Embryonic facial prominence (tissue), 1 donor: ENCODE measurements at regions not wholly inside any gene's neighbourhood (a gene's known extent, or its start where the extent isn't known, plus 50 kb on each side); places are given as distances from the start of the nearest gene placed in this dataset.
A peak's percentile ranks its signal among the peaks of the same experiment; 100 is the strongest.
"Not testable (repeated sequence)": the region's sequence is repeated elsewhere in the genome, so short reads cannot be mapped to it uniquely, and the experiment has no call there.

ENCODE experiments used
- DNase-seq: peaks from one replicate; pipeline ENCODE4 v3.0.0-alpha.2; 2016; ENCODE audit errors: extremely low spot score

DNA sequence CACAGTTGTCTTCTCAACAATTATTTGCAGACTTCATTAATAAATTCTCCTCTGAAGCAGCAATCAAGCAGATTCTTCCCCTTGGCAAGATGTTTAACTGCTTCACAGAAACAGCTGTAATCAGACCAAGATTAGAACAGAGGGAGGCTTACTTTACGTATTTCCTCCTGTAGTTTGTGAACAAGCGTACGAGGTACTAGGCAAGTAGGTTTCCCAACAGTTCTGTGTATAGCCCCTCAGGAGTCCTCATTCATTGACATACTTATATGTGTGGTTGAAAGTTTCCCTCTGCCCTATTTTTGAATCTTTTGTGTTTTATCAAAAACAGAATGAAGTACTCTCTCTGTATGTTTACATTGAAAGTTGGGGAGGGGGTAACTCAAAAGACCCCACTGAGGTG lies 128.0 kb downstream of the SPATA31D1 start:
- DNase-seq: no peak

DNA sequence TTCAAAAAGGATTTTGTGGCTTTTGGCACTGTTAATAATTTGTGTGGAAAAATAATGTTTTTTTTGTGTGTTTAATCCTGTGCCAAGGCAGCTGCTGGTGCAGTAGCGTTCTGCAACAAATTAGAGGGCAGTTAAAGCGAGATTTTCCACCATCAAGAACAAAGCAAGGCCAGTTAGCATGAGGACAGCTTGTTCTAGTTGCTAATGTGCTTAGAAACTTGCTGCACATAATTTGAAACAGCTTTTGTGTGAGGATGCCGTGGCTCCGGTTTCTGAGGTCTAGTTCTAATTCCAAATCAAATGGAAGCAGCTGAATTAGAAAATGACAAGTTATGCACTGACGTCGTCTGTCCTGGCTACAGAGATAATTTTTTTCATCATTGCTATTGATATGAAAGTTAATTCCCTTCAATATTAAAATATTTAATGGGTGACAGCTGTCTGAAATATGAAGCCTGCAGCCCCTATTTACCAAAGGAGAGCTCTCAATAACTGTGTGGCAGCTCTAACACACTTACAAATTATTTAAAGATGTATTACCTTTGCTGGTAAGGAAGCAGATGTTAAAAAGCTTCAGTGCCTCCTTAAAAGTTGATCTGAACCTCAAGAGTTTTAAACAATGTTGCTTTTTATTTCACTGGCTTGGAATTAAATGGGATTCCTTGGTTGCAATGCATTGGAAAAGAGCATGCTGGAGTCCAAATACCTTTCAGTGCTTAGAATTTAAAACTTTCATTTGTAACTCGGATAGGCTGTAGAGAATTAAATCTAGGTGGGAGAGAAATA lies 128.6 kb downstream of the SPATA31D1 start:
- DNase-seq: peak; percentile 89

DNA sequence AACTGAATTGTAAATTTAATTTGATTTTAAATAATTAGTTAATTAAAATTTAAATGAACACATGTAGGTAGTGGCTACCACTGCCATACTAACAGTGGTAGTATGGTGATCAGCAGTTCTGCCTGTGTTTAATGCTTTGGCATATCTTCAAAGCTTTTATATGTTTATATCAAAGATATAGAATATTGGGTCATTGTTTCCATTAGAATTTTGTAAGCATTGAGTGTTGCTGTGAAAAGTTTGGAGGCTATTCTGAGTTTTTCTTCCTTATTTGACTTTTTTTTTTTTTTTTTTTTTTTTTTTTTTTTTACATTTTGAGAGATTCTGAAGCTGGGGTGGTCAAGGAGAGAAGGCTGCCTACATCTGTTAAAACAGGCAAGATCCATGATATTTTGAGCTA lies 134.2 kb downstream of the SPATA31D1 start:
- DNase-seq: no peak

DNA sequence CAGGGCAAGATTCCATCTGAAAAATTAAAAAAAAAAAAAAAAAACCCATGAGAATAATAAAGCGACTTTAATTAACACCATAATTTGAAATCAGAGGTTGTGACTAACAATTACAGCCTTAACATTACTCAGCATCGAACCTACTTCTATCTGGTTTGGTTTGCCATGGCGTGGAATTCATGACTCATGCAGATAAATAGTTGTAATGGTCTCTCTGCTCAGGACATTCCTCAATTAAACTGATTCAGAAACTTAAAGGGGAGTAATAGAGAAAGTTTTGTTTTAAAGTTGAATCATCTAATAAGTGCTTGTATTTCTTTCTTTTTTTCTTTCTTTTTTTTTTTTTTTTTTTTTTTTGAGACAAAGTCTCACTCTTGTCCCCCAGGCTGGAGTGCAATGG lies 135.5 kb downstream of the SPATA31D1 start:
- DNase-seq: no peak

DNA sequence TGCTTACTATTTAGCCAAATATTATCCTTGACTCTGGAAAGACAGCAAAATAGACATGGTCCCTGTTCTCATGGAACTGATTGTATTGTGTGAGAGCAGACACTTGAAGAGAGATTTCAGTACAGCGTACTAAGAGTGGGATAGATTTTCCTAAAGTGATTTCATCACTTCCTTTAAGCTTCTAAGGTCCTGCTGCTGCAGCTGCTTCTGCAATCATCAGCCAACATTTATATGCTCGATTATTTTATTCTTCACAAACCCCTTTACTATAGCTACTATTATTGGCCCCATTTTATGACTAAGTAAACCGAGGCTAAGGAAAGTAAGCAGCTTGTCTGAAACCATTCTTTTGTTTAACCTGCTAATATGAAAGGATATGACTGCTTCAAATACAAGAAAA lies 137.7 kb downstream of the SPATA31D1 start:
- DNase-seq: no peak

DNA sequence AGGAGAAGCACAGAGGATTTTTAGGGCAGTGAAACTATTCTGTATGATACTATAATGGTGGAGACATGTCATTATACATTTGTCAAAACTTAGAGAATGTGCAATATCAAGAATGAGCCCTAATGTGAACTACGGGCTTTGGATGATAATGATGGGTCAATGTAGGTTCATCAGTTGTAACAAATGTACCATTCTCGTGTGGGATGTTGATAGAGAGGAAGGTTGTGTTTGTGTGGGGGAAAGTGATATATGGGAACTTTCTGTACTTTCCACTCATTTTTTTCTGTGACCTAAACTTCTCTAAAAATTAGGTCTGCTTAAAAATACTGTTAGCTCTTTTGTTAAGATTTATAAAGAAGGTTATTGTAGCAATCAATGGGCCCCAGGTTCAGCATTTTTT lies 138.9 kb downstream of the SPATA31D1 start:
- no peak for DNase-seq

DNA sequence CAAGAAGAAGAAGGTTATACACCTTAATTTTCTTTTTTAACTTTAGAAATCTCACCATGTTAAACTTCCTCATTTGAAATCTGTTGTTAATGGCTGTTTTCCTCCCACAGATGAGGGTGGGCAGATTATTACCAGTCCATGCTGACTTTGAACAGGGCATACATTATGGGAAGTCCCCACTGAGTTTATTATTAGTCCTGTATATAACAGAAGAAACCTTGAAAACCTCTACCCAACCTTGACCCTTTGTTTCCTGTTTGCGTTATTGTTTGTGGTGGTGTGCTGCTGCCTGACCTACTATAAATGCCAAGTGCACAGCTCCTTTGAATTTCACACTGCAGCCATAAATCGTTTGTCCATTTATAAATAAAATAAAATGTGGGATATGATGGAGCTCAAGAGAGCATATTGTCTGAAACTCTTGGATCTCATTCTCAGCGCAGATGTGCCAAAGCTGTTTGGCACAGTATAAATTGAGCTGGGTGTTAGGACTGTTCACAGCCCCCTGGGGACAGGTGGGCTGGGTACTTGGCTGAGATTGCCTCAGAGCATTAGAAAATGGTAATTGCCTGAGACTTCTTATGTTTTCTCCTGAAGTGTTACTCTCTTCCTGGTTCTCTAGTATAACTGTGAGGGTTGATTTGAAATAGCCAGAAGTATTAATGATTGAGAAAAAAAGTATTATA lies 139.6 kb downstream of the SPATA31D1 start:
- DNase-seq: no peak

DNA sequence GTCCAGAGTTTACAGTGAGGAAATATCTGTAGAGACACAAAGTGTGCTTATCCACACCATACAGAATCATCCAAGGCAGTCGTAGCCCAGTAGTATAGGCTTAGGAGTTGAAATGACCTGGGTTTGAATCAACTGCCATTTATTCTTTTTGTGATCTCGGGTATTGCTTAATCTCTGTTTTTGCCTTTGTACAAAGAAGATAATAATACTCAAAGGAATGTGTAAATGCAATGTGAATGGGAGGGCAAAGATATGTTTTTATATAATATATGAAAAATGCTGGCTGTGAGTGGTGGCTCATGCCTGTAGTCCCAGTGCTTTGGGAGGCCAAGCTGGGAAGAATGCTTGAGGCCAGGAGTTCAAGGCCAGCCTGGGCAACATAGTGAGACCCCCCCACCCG lies 141.1 kb downstream of the SPATA31D1 start:
- DNase-seq: no peak

DNA sequence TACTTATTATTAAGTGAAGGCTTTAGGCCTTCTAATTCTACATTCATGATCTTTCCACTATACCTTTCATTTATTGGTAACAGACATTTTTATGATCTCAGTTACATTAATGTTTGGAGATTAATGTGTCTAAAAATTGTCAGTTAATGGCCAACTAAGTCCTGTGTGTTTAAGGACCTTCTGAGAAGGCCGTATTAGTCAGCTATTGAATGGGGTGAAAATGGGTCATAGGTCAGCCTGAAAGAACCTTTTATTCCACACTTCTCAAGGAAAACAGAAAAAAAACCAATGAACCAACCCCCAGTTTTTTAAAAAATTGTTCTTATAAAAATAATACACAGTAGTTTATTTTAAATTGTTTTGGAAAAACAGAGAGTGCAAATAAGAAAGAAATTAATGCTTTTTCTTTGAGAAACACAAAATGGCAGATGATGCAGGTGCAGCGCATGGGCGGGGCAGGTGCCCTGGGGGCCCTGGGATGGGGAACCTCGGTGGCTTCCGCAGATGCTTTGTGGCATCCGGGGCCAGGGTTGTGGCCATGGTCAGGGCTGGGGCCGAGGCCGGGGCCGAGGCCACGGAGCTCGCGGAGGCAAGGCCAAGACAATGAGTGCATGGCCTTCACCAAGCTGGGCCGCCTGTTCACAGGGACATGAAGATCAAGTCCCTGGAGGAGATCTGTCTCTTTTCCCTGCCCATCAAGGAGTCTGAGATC lies 141.9 kb downstream of the SPATA31D1 start:
- no peak for DNase-seq

DNA sequence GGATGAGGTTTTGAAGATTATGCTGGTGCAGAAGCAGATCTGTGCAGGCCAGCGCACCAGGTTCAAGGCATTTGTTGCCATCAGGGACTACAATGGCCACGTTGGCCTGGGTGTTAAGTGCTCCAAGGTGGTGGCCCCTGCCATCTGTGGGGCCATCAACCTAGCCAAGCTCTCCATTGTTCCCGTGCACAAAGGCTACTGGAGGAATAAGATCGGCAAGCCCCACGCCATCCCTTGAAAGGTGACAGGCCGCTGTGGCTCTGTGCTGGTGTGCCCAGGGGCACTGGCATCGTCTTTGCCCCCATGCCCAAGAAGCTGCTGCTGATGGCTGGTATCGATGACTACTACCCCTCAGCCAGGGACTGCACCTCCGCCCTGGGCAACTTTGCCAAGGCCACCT lies 142.5 kb downstream of the SPATA31D1 start:
- no peak for DNase-seq

DNA sequence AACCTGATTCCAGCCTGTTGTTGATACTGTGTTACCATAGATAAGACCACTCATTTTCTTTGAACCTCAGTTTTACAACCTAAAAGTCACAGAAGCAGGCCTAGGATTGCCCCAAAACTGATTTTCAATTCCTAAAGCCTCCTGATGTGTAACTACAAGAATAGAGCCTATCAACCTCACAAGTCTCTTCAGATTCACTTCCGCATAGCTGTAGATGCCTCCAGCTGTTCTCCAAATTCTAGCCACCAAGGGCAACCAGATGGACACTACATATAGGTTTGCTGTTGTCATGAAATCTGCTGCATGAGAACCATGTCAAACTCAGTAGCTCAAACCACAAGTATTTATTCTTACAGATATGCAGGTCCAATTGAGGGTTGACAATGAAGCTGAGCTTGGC lies 143.5 kb downstream of the SPATA31D1 start:
- no peak for DNase-seq

DNA sequence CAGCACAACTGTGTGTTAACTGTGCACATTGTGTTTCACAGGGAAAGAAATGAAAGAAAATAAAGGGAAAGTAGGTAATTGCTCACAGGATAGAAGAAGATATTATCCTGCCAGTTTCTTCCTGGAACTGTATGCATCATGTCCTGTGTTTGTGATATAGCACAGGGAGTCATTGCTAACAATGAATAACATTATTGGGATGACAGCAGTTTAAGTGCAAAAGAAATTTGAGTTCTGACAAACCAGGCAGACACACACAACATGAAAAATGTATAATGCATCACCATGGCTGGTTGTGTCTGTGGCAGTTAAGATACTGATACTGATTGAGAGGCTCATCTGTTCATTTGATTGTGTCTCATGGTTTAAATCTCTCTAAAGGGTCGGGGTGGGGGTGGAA lies 145.4 kb downstream of the SPATA31D1 start:
- no peak for DNase-seq

DNA sequence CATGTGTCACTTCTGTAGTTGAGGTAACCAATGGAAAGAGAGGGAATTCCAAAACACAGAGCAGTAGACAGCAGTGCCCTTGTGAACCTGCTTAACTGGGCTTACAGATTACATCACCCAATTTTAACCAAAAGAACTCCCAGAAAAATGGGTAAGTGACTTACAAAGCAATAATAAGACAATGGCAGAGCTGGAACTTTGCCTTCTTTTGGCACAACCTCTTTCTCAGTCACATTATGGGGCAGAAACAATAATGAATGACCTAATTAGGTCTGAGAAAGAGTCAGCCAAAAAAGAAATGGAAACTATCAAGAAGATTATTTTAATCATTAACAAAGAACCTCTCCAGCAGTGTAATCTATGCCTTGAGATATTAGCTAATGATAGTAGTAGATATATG lies 146.5 kb downstream of the SPATA31D1 start:
- DNase-seq: no peak

DNA sequence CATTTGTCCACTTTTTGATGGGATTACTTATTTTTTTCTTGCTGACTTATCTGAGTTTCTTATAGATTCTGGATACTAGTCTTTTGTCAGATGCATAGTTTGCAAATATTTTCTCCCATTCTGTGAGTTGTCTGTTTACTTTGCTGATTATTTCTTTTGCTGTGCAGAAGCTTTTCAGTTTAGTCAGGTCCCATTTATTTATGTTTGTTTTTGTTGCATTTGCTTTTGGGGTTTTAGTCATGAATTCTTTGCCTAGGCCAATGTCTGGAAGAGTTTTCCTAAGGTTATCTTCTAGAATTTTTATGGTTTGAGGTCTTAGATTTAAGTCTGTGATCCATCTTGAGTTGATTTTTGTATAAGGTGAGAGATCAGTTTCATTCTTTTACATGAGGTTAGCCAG lies 149.5 kb downstream of the SPATA31D1 start:
- DNase-seq: not testable (repeated sequence)

DNA sequence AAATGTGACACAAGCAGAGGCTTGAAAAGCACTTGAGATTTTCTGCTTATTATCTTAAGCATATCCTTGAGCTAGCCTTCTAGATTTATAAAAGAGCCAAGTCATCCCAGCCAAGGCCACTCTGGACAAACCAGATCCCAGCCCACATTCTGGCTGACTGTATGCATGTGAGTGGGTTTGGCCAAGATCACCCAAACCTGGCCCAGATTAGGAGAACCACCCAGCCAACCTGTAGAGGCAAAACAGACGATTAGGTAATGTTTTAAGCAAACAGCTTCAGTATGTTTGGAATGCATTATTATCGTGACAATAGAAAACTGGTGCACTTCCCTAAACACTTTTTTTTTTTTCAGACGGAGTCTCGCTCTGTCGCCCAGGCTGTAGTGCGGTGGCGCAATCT lies 151.9 kb downstream of the SPATA31D1 start:
- no peak for DNase-seq

DNA sequence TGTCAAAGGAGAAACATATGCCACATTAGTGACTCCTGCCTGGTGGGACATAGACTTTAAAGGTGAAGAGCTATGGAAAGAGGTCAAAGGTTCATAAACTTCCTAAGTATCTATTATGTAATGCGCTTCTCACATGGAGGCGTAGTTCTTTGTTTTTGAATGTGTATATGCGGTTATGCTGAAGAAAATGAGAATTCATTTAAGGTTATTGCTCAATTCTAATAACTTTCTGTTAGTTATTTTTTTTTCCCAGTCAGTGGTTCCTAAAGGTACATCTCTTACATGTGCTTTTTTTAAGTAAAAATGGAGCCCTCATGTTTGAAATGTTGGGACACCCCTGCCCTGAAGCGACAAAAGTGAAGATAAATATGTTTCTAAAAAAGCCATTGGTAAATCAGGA lies 156.2 kb downstream of the SPATA31D1 start:
- no peak for DNase-seq

DNA sequence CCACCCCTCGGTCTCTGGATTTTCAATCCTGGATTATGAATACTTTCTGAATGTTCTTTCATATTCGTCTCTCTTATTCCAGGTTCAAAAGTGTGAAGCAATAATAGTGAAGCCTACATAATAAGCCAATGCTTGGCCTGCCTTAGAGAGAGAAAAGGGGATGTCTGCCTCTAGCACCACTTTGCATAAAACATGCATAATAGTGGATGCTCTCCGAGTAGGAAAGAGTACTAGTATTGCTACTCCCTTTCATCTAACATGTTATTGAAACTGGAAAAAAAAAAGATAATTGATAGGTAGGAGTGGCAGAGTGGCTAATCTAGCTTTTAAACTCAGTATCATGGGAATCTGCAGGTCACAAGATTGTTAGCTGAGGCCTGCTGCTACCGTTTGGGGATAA lies 158.1 kb downstream of the SPATA31D1 start:
- DNase-seq: no peak

DNA sequence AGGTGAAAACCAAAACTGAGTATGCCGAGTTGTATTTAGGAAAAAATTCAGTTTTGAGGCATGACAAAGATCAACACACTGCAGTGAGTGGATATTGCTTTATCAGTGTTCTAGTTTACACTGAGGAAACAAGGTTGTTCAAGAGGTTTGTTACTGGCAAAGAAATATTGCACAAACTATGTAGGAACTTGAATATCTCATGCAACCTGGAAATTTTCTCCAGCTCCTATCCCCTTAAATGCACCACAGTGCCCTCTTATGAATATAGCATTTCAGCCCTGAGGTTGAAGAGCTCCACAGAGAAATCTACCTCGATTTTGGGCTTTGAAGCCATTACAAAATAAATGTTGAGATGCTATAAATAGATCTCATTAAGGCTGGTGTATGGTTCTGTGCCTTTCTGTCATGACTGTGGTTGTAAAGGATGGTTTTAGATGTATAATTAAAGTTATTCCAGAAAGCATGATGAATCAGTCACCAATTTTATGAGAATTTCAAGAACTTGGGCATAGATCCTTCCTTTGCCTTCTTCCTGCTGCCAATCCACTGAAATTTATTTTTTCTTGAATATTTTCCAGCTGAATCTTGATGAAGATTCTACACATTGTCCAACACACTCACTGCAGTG lies 159.3 kb downstream of the SPATA31D1 start:
- no peak for DNase-seq

DNA sequence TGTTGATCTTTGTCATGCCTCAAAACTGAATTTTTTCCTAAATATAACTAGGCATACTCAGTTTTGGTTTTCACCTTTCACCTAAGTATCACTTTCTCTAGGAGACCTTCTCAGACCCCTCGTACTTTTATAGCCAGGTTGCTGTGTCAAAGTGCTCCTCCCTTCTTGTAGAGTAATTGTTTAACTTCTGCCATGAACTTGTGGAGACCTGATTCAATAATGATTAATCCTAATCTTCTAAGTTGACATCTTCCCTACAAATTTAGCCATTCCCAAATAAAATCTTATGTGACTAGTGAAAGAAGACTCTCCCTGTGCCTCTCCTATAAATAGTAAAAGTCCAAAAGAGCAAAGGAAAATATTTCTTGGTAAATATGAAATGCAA lies 159.8 kb downstream of the SPATA31D1 start:
- no peak for DNase-seq

DNA sequence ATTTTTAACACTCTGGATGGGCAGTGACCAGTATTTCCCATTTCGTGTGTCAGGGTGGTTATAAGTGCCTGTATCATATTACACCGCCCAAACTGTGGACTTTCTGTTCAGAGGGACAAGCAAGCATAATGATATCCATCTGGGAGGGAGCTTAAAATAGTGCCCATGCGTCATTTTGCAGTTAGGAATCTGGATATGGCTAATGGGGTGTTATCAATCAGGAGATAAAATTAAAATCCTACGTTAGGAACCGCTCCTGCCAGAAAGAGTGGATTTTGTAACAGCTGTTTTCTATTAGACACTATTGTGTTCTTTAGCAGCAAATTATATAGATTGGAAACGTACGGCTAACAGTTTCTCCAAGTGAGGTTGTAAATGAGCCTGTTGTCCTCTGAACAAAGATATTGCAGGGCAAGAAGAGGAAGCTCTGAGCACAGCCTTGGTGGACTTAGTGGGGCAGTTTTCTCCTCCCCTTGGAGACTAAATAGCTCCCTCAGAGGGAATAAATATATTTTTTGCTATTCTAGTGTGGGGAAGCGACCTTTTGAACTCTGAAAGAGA lies 160.4 kb downstream of the SPATA31D1 start:
- DNase-seq: peak; percentile 20

DNA sequence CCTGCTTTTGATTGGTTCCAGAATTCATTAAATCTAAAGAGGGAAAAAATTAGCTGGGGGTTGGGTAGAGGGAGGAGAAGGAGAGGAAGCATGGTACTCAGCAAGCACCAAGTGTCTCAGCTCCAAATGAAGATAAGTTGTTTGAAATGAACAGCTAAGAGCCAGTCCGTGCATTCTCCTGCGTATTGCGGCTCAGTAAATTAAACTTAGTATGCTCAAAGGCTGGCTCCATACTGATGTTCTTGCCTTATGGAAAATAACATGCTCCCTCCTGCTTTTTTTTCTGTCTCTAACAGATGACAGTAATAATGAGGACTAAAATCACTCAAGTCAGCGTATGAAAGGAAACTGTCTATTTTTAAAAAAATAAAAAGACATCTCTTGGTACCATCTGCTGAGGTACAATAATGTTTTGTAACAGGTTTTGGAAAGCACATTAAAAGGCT lies 161.0 kb downstream of the SPATA31D1 start:
- no peak for DNase-seq

DNA sequence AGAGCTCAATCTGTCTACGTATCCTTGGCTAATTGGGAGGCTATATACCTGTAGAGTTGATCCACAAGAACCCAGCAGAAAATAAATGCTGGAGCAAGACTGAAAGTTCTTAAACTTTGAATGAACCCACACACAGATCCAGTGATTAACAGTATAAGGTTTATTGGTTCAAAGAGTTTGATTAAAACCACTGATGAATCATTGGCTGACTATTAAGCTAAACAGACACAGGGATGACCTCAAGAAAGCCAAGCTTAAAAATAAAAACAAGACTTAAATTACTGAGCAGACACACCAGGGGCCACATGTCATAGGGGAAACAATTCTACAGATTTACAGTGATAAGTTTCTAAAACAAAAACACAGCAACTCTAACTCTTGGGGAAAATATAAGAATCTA lies 163.6 kb downstream of the SPATA31D1 start:
- DNase-seq: no peak
